ENCODE measurements at regions not wholly inside any gene's neighbourhood (a gene's known extent, or its start where the extent isn't known, plus 50 kb on each side); places are given as distances from the start of the nearest gene placed in this dataset.
A peak's percentile ranks its signal among the peaks of the same experiment; 100 is the strongest.

DNA sequence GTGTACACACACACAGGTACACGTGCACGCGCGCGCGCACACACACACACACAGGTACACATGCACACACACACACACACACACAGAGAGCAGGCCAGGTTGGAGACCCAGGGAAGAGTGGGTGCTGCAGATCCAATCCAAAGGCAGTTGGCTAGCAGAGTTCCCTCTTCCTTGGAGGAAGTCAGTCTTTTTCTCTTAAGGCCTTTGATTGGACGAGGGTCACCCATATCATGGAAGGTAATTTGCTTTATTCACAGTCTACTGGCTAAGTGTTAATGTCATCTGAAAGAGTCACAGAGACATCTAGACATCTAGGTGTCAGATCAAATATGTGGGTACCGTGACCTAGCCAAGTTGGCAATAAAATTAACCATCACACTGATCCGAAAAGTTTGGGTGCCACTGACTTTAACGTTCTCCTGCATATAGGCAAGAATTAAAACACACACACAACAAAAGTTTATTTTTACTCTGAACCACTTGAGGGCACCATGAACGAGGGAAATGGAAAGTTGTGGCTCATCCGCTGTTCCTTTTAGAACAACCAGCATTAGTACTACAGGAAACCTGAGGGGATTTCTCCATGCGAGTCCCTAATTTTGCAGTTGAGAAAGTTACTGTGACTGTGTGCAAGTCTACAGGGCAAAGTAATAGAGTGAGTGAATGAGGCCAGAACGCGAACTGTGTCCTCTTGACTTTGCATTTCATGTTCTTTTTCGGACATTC is 66.0 kb upstream of the STOX2 start:
- TF ChIP-seq, protein P1, sequence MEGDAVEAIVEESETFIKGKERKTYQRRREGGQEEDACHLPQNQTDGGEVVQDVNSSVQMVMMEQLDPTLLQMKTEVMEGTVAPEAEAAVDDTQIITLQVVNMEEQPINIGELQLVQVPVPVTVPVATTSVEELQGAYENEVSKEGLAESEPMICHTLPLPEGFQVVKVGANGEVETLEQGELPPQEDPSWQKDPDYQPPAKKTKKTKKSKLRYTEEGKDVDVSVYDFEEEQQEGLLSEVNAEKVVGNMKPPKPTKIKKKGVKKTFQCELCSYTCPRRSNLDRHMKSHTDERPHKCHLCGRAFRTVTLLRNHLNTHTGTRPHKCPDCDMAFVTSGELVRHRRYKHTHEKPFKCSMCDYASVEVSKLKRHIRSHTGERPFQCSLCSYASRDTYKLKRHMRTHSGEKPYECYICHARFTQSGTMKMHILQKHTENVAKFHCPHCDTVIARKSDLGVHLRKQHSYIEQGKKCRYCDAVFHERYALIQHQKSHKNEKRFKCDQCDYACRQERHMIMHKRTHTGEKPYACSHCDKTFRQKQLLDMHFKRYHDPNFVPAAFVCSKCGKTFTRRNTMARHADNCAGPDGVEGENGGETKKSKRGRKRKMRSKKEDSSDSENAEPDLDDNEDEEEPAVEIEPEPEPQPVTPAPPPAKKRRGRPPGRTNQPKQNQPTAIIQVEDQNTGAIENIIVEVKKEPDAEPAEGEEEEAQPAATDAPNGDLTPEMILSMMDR (IDR thresholded peaks at IDR 0.05; ENCODE audit: extremely low read depth in 1 of 2, insufficient read depth in 1 of 2, low read depth in 1 of 2, low read length in 2 of 2) = peak in 1 of 2 donors; percentile 2
- TF ChIP-seq JUN (IDR thresholded peaks at IDR 0.05; ENCODE audit: borderline replicate concordance, insufficient read depth, insufficient read length, low read depth) (no peak), POLR2A (IDR thresholded peaks at IDR 0.05; ENCODE audit: low read depth, low read length) (no peak)
